BE2C (cell line): ENCODE measurements at regions not wholly inside any gene's neighbourhood (a gene's known extent, or its start where the extent isn't known, plus 50 kb on each side); places are given as distances from the start of the nearest gene placed in this dataset.

ENCODE experiments used
- DNase-seq: peaks from one replicate; pipeline ENCODE4 v3.0.0-alpha.2; 2020
- H3K27me3 ChIP-seq: fragments of 250-450 bp; sonication (Bioruptor Pico); 2 replicates; pipeline ENCODE4 v1.5.1; 2020; ENCODE audit warnings: mild to moderate bottlenecking
- H3K36me3 ChIP-seq: fragments of 250-450 bp; sonication (Bioruptor Pico); 2 replicates; pipeline ENCODE4 v1.5.1; 2020; ENCODE audit warnings: mild to moderate bottlenecking
- H3K4me1 ChIP-seq: fragments of 250-450 bp; sonication (Bioruptor Pico); 2 replicates; pipeline ENCODE4 v1.5.1; 2020
- H3K4me3 ChIP-seq: 2 replicates; pipeline ENCODE4 v1.5.1; 2011; ENCODE audit warnings: low read depth, low read length
- H3K9me3 ChIP-seq: fragments of 250-450 bp; sonication (Bioruptor Pico); 2 replicates; pipeline ENCODE4 v1.5.1; 2020
- TF ChIP-seq, protein P1 (sequence below): IDR thresholded peaks from 2 replicates; pipeline ENCODE4 v1.5.1; 2012; ENCODE audit warnings: mild to moderate bottlenecking, low read depth, low read length

DNA sequence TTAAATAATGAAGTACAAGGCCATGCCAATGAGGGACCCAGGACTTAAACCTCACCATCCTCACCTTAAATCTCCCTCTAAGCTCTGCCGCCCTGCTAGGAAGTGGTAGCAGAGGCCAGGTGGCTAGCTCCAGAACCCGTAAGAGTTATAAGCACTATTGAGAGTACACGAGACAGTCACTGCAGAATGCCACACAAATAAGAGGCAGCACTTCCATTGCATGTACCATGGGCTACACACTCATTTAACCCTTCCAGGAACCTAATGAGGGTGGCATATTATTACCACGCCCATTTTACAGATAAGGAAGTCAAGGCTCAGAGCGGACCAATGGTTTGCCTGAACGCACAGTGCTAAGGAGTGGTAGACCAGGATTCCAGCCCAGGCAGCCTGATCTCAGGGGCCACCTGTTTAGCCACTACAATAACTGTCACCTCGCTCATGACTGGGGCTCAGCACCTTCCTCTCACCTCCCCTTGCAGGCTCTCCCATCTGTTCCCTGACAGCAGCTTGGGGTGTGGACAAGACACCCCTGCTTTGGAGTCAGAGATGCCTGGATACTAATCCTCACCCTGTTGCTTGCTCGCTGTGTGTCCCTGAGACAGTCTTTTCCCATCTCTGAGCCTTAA is 54.8 kb upstream of the ID3 start:
- no peaks in the 10 kb centered on the region for H3K27me3 ChIP-seq
- H3K36me3 ChIP-seq: no peaks in the 10 kb centered on the region
- no peak for DNase-seq
- H3K4me1 ChIP-seq: no peaks in the 10 kb centered on the region
- TF ChIP-seq, protein P1, sequence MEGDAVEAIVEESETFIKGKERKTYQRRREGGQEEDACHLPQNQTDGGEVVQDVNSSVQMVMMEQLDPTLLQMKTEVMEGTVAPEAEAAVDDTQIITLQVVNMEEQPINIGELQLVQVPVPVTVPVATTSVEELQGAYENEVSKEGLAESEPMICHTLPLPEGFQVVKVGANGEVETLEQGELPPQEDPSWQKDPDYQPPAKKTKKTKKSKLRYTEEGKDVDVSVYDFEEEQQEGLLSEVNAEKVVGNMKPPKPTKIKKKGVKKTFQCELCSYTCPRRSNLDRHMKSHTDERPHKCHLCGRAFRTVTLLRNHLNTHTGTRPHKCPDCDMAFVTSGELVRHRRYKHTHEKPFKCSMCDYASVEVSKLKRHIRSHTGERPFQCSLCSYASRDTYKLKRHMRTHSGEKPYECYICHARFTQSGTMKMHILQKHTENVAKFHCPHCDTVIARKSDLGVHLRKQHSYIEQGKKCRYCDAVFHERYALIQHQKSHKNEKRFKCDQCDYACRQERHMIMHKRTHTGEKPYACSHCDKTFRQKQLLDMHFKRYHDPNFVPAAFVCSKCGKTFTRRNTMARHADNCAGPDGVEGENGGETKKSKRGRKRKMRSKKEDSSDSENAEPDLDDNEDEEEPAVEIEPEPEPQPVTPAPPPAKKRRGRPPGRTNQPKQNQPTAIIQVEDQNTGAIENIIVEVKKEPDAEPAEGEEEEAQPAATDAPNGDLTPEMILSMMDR: no peak
- no peaks in the 10 kb centered on the region for H3K9me3 ChIP-seq
- no peak overlapping the region for H3K4me3 ChIP-seq

DNA sequence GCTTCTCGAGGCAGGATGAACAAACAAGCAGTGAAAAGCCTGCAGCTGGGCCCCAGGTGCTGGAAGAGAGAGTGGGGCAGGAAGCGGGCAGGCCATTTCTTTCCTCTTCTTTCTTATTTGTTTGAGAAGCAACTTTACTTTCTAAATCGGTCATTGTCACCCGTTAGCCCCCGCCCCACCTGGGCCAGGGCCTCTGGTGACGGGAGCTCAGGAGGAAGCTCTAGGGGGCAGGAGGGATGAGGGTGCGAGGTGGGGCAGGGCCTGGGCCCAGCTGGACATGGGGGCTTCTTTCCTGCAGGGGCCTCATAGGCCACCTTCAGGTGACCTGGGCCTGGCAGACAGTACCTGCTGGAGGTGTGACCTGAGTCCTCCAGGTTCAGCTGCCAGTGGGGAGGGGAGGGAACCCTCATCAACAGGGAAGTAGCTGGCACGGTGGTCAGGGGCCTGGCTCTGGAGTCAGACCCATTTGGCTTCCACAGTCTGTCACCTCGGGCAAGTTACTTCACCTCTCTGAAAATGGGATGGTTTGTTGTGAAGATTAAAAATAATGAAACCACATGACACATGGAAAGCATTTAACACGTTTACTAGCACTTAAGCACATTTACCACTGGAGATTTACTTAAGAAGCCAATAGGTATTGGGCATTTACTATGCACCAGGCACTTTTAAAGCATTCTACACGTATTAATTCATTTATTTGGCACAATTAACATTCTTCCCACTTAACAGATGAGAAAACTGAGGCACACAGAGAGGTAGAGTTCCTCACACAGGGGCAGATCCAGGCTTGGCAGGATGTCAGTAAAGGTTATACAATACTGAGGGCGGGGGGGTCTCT is 54.1 kb upstream of the ID3 start:
- no peaks in the 10 kb centered on the region for H3K9me3 ChIP-seq
- DNase-seq: no peak
- H3K4me3 ChIP-seq: no peak overlapping the region
- no peaks in the 10 kb centered on the region for H3K36me3 ChIP-seq
- H3K27me3 ChIP-seq: no peaks in the 10 kb centered on the region
- H3K4me1 ChIP-seq: no peaks in the 10 kb centered on the region
- TF ChIP-seq, protein P1: no peak

DNA sequence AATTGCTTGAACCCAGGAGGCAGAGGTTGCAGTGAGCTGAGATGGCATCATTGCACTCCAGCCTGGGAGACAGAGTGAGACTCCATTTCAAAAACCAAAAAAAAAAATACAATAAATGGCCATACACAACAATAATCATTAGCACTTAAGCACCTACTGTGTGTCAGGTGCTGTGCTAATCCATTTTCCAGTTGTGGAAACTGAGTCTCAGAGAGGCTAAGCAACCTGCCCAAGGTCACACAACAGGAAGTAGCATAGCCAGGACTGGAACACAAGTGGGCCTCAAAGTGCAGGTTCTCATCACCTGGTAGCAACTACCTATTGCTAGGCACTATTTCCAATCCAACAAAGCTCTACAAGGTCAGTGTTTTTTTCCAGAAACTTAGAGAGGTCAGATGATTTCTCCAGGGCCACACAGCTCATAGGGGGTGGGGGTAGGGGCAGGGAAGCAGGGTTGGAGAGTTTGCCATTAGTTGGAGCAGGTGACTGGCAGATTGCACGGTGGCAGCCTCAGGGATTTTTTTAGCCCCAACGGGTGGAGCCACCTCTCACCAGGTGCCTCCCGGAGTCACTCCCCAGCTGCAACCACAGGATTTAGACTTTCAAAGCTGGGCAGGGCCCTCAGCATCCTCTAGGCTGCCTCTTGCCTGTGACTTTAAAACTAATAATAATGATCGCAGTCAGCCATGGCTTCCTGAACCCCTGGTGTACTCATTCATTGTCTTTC is 52.5 kb upstream of the ID3 start:
- TF ChIP-seq, protein P1: no peak
- Histone ChIP-seq H3K4me3 (no peak overlapping the region), H3K9me3 (no peaks in the 10 kb centered on the region), H3K4me1 (no peaks in the 10 kb centered on the region), H3K36me3 (no peaks in the 10 kb centered on the region), H3K27me3 (no peaks in the 10 kb centered on the region)
- DNase-seq: no peak

DNA sequence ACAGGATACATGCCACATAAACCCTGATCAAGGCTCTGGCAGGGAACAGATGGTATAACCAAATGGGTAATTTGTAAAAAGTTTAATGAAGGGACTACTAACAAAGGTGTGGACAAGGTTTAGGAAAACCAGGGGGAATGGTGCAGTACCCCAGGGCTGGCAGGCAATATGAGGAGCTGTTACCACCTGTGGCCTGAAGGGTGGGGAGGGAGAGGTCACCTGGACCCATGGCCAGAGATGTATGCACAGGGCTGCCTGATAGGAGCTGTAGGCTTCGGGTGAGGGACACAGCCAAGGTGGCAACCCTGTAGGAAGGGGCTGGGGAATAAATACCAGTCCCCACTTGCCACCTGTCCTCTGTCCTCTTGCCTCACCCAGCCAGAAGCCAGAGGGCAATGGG is 51.4 kb upstream of the ID3 start:
- Histone ChIP-seq H3K9me3 (no peaks in the 10 kb centered on the region), H3K4me3 (no peak overlapping the region), H3K36me3 (no peaks in the 10 kb centered on the region), H3K27me3 (no peaks in the 10 kb centered on the region), H3K4me1 (no peaks in the 10 kb centered on the region)
- TF ChIP-seq, protein P1: no peak
- DNase-seq: no peak

DNA sequence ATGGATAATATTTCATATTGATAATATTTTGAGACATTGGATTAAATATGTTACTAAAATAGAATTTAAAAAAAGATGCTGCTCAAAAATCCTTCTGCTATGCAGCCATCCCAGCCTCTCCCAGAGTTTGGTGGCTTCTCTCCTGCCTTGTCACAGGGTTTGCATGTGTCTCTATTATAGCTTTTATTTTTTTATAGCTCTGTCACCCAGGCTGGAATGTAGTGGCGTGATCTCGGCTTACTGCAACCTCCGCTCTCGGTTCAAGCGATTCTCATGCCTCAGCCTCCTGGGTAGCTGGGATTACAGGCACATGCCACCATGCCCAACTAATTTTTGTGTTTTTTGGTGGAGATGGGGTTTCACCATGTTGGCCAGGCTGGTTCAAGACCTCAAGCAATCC is 50.7 kb upstream of the ID3 start:
- Histone ChIP-seq H3K9me3 (no peaks in the 10 kb centered on the region), H3K27me3 (no peaks in the 10 kb centered on the region), H3K36me3 (no peaks in the 10 kb centered on the region), H3K4me3 (no peak overlapping the region), H3K4me1 (no peaks in the 10 kb centered on the region)
- DNase-seq: no peak
- TF ChIP-seq, protein P1: no peak
